GM23248 (cell line): ENCODE measurements at regions not wholly inside any gene's neighbourhood (a gene's known extent, or its start where the extent isn't known, plus 50 kb on each side); places are given as distances from the start of the nearest gene placed in this dataset.
A peak's percentile ranks its signal among the peaks of the same experiment; 100 is the strongest.

Experiments
- DNase-seq: peaks from one replicate; pipeline ENCODE4 v3.0.0-alpha.2; 2015
- H2AFZ ChIP-seq: fragments of 200-600 bp; sonication (generic); 2 replicates; pipeline ENCODE4 v1.6.1; 2016; ENCODE audit warnings: antibody characterized with exemption
- H3F3A ChIP-seq: fragments of 200-600 bp; sonication (generic); 2 replicates; pipeline ENCODE4 v1.6.1; 2016; ENCODE audit warnings: mild to moderate bottlenecking, antibody characterized with exemption, mixed run types; ENCODE audit not compliant: insufficient read depth
- H3K27ac ChIP-seq: fragments of 200-600 bp; sonication (generic); 2 replicates; pipeline ENCODE4 v1.5.1; 2016; ENCODE audit warnings: mild to moderate bottlenecking
- H3K27me3 ChIP-seq: fragments of 200-600 bp; sonication (generic); replicated peaks from 2 replicates; pipeline ENCODE4 v1.6.1; 2016; ENCODE audit warnings: mild to moderate bottlenecking; ENCODE audit not compliant: insufficient read depth
- H3K36me3 ChIP-seq: fragments of 200-600 bp; sonication (generic); 2 replicates; pipeline ENCODE4 v1.6.1; 2016; ENCODE audit warnings: low read depth, mild to moderate bottlenecking
- H3K4me1 ChIP-seq: fragments of 200-600 bp; sonication (generic); 2 replicates; pipeline ENCODE4 v1.6.1; 2016; ENCODE audit warnings: mild to moderate bottlenecking; ENCODE audit not compliant: insufficient read depth
- H3K4me2 ChIP-seq: fragments of 200-600 bp; sonication (generic); one replicate; pipeline ENCODE4 v1.6.1; 2016; ENCODE audit warnings: mild to moderate bottlenecking; ENCODE audit not compliant: unreplicated experiment
- H3K4me3 ChIP-seq: fragments of 200-600 bp; sonication (generic); 2 replicates; pipeline ENCODE4 v1.5.1; 2016; ENCODE audit warnings: mild to moderate bottlenecking
- H3K79me2 ChIP-seq: fragments of 200-600 bp; sonication (generic); 2 replicates; pipeline ENCODE4 v1.6.1; 2016; ENCODE audit warnings: mild to moderate bottlenecking; ENCODE audit not compliant: insufficient read depth
- H3K9ac ChIP-seq: fragments of 200-600 bp; sonication (generic); 2 replicates; pipeline ENCODE4 v1.6.1; 2016; ENCODE audit warnings: mild to moderate bottlenecking
- H3K9me2 ChIP-seq: fragments of 200-600 bp; sonication (generic); 2 replicates; pipeline ENCODE4 v1.6.1; 2016; ENCODE audit warnings: mixed run types, mild to moderate bottlenecking, moderate library complexity; ENCODE audit not compliant: insufficient read depth
- H3K9me3 ChIP-seq: fragments of 200-600 bp; sonication (generic); one replicate; pipeline ENCODE4 v1.6.1; 2017; ENCODE audit warnings: low read depth
- H4K20me1 ChIP-seq: fragments of 200-600 bp; sonication (generic); 2 replicates; pipeline ENCODE4 v1.6.0; 2016; ENCODE audit not compliant: insufficient read depth
- EZH2 ChIP-seq: fragments of 200-600 bp; sonication (generic); IDR thresholded peaks from 2 replicates; pipeline ENCODE4 v1.6.1; 2018; ENCODE audit warnings: antibody characterized with exemption, mild to moderate bottlenecking; ENCODE audit not compliant: insufficient read depth, poor library complexity, severe bottlenecking
- EZH2phosphoT487 ChIP-seq: fragments of 200-600 bp; sonication (generic); IDR thresholded peaks from 2 replicates; pipeline ENCODE4 v1.6.1; 2018; ENCODE audit warnings: antibody characterized with exemption, moderate library complexity, mild to moderate bottlenecking, low read depth; ENCODE audit not compliant: insufficient read depth
- WGBS, 2 experiments: methylation state at CpG; one replicate each; pipeline ENCODE4 v1.1.6; 2015 to 2017; ENCODE audit warnings: low lambda C conversion rate in 2 of 2, low coverage in 1 of 2; ENCODE audit errors: missing lambda C conversion rate in 2 of 2; 5-methylcytosine and 5-hydroxymethylcytosine counted together
- in situ Hi-C: fragments of 300-500 bp; cut with MboI; formaldehyde crosslinking; loops from 2 replicates; pipeline ENCODE4 v1.15.0; 2020

GRCh38 chr13:40447857-40448256 is 218.6 kb downstream of the FOXO1 start:
- WGBS, 2 experiments = 75 to 84% methylated on average over 3 of the region's 3 CpGs
- TF ChIP-seq EZH2phosphoT487 (no peak), EZH2 (no peak)
- in situ Hi-C loops = no loop called here
- no peaks in the 10 kb centered on the region for H3K79me2 ChIP-seq
- no peaks in the 10 kb centered on the region for H3F3A ChIP-seq
- no peak overlapping the region for H2AFZ ChIP-seq
- H3K9me3 ChIP-seq = no peaks in the 10 kb centered on the region
- H3K9me2 ChIP-seq = no peaks in the 10 kb centered on the region
- no peak overlapping the region for H3K4me2 ChIP-seq
- H3K27ac ChIP-seq = no peak overlapping the region
- no peak overlapping the region for H3K9ac ChIP-seq
- no peaks in the 10 kb centered on the region for H3K36me3 ChIP-seq
- no peaks in the 10 kb centered on the region for H4K20me1 ChIP-seq
- DNase-seq = no peak
- no peaks in the 10 kb centered on the region for H3K27me3 ChIP-seq
- no peaks in the 10 kb centered on the region for H3K4me1 ChIP-seq
- no peak overlapping the region for H3K4me3 ChIP-seq

GRCh38 chr13:40452038-40452666 is 214.3 kb downstream of the FOXO1 start:
- in situ Hi-C loops = no loop called here
- Histone ChIP-seq H3F3A (no peaks in the 10 kb centered on the region), H3K36me3 (no peaks in the 10 kb centered on the region), H2AFZ (no peak overlapping the region), H3K4me1 (peaks cover 9% of the 10 kb centered on the region), H3K9ac (no peak overlapping the region), H3K27me3 (no peaks in the 10 kb centered on the region), H3K9me3 (no peaks in the 10 kb centered on the region), H3K4me3 (no peak overlapping the region), H3K4me2 (no peak overlapping the region), H3K27ac (no peak overlapping the region), H3K79me2 (no peaks in the 10 kb centered on the region), H3K9me2 (no peaks in the 10 kb centered on the region), H4K20me1 (no peaks in the 10 kb centered on the region)
- TF ChIP-seq EZH2 (no peak), EZH2phosphoT487 (no peak)
- 81 to 84% methylated on average over 5 of the region's 5 CpGs for WGBS, 2 experiments
- DNase-seq = no peak

GRCh38 chr13:40452741-40453334 is 213.6 kb downstream of the FOXO1 start:
- Histone ChIP-seq H3K27ac (0 out of 2 replicates have a peak overlapping the region, but pooled peaks have one; percentile 5), H3K9me3 (no peaks in the 10 kb centered on the region), H3F3A (no peaks in the 10 kb centered on the region), H3K36me3 (no peaks in the 10 kb centered on the region), H3K4me1 (peaks cover 9% of the 10 kb centered on the region), H3K4me3 (no peak overlapping the region), H3K79me2 (no peaks in the 10 kb centered on the region), H3K9ac (no peak overlapping the region), H2AFZ (no peak overlapping the region; the same call in 1 of the 2 replicates), H3K9me2 (no peaks in the 10 kb centered on the region), H4K20me1 (no peaks in the 10 kb centered on the region), H3K4me2 (no peak overlapping the region), H3K27me3 (no peaks in the 10 kb centered on the region; the same call in 1 of the 2 replicates)
- in situ Hi-C loops = no loop called here
- 64 to 70% methylated on average over 3 of the region's 3 CpGs for WGBS, 2 experiments
- TF ChIP-seq EZH2 (no peak), EZH2phosphoT487 (no peak)
- DNase-seq = peak; percentile 22

GRCh38 chr13:40453351-40454021 is 213.0 kb downstream of the FOXO1 start:
- no peaks in the 10 kb centered on the region; the same call in 1 of the 2 replicates for H3K27me3 ChIP-seq
- no peak overlapping the region for H2AFZ ChIP-seq
- no peak overlapping the region for H3K9ac ChIP-seq
- H3K36me3 ChIP-seq = no peaks in the 10 kb centered on the region
- H3K4me1 ChIP-seq = peaks cover 9% of the 10 kb centered on the region
- H3K9me2 ChIP-seq = no peaks in the 10 kb centered on the region
- TF ChIP-seq EZH2 (no peak), EZH2phosphoT487 (no peak)
- 75 to 76% methylated on average over 6 of the region's 6 CpGs for WGBS, 2 experiments
- no peaks in the 10 kb centered on the region for H3F3A ChIP-seq
- H4K20me1 ChIP-seq = no peaks in the 10 kb centered on the region
- no peak overlapping the region for H3K4me3 ChIP-seq
- in situ Hi-C loops = no loop called here
- no peaks in the 10 kb centered on the region for H3K9me3 ChIP-seq
- no peaks in the 10 kb centered on the region for H3K79me2 ChIP-seq
- DNase-seq = peak; percentile 66
- H3K4me2 ChIP-seq = peak overlapping the region; percentile 20
- 0 out of 2 replicates have a peak overlapping the region, but pooled peaks have one; percentile 5 for H3K27ac ChIP-seq
